Loucy (cell line): ENCODE measurements at regions not wholly inside any gene's neighbourhood (a gene's known extent, or its start where the extent isn't known, plus 50 kb on each side); places are given as distances from the start of the nearest gene placed in this dataset.
"Not testable (repeated sequence)": the region's sequence is repeated elsewhere in the genome, so short reads cannot be mapped to it uniquely, and the experiment has no call there.

Experiments used
- EZH2phosphoT487 ChIP-seq: fragments of 200-600 bp; IDR thresholded peaks from 2 replicates; pipeline ENCODE4 v1.6.1; 2018; ENCODE audit warnings: antibody characterized with exemption, mild to moderate bottlenecking, moderate library complexity, borderline replicate concordance
- TF ChIP-seq, protein P1 (sequence below): fragments of 200-600 bp; sonication (generic); conservative IDR thresholded peaks from 2 replicates; pipeline ENCODE4 v1.5.1; 2014; ENCODE audit warnings: mild to moderate bottlenecking, antibody characterized with exemption, low read length

DNA sequence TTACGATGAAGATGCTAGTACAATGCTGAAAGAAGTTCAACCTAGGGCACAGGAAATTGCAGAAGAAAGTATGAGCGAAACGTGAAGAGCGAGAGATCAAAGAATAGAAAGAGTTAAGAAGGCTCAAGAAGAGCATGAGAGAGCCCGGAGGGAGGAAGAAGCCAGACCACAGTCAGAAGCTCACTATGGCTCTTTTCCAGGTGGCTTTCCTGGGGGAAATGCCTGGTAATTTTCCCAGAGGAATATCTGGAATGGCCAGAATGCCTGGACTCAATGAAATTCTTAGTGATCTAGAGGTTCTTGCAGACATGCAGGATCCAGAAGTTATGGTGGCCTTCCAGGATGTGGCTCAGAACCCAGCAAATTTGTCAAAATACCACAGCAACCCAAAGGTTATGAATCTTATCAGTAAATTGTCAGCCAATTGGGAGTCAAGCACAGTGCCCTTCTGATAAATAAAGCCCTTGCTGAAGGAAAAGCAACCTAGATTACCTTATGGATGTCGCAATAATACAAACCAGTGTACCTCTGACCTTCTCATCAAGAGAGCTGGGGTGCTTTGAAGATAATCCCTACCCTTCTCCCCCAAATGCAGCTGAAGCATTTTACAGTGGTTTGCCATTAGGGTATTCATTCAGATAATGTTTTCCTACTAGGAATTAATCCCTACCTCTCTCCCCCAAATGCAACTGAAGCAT lies 78.0 kb upstream of the ADGRL2 start:
- TF ChIP-seq, protein P1, sequence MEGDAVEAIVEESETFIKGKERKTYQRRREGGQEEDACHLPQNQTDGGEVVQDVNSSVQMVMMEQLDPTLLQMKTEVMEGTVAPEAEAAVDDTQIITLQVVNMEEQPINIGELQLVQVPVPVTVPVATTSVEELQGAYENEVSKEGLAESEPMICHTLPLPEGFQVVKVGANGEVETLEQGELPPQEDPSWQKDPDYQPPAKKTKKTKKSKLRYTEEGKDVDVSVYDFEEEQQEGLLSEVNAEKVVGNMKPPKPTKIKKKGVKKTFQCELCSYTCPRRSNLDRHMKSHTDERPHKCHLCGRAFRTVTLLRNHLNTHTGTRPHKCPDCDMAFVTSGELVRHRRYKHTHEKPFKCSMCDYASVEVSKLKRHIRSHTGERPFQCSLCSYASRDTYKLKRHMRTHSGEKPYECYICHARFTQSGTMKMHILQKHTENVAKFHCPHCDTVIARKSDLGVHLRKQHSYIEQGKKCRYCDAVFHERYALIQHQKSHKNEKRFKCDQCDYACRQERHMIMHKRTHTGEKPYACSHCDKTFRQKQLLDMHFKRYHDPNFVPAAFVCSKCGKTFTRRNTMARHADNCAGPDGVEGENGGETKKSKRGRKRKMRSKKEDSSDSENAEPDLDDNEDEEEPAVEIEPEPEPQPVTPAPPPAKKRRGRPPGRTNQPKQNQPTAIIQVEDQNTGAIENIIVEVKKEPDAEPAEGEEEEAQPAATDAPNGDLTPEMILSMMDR: not testable (repeated sequence)
- not testable (repeated sequence) for TF ChIP-seq EZH2phosphoT487
